Middle frontal gyrus (tissue), 1 donor: ENCODE measurements at regions not wholly inside any gene's neighbourhood (a gene's known extent, or its start where the extent isn't known, plus 50 kb on each side); places are given as distances from the start of the nearest gene placed in this dataset.

ENCODE experiments used
- DNase-seq: peaks from one replicate; pipeline ENCODE4 v3.0.0-alpha.2; 2015; ENCODE audit warnings: low spot score; ENCODE audit errors: extremely low spot score

DNA sequence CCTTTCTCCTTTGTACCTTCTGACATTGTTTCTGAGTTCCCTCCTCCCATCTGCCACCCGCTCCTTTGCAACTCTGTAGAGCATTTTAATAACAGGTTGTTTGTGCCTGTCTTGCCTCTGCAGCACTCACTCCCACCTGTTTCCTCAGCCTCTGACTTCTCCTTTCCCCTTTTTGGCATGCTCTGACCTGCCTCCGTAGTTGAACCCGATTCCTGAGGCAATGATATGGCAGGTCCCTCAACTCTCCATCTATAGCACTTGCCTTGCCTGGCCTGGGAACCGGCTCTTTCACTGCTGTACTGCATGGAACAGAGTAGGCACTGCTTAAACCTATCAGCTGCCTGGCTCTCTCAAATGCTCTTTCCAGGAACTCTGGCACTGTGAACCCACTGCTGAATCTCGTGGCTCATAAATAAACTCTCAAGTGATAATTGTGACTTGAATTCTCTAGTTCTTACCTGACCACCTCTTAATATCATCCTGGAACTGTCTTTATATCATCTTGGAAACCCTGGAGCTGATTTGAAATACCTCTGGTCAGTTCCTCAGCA lies 50.3 kb downstream of the UTRN start:
- DNase-seq: no peak

- no peak for DNase-seq
Measured at GRCh38 chr6:144335914-144336313, 50.8 kb downstream of the UTRN start.

- no peak for DNase-seq
Measured at GRCh38 chr6:144336900-144337299, 51.8 kb downstream of the UTRN start.

GRCh38 chr6:144338474-144338873 lies 53.3 kb downstream of the UTRN start:
- DNase-seq: no peak

DNA sequence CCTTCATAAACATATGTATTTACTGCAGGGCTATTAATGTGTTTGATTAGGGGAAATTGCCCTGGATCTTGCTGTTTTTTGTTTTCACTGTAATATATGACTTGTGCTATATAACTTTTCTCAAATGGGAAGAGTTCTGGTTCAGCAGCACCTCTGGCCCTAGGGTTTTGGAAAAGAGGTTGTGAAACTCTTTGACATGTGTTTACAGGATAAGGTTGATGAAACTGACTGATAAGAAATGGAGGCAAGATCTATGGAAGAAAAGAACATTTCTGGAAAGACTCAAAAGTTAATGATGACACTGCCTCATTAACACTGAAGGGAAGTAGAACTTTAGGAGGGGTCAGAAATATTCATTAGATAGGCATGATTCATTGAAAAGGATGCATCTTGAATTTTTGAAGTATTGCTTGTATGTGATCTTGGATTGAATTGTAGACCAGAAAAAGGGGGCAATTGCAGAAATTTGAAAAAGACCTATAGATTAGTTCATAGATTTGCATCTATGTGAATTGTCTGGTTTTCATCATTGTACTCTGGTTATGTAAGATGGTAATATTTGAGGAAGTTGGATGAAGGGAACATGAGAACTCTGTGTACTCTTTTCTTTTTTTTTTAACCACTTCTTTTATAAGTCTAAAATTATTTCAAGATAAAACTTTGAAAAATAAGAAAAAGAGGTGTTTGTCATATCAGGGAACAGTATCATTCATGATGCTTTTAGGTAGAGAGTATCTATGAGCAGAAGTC lies 54.0 kb downstream of the UTRN start:
- DNase-seq: no peak

- no peak for DNase-seq
Measured at GRCh38 chr6:144339859-144340452, 54.8 kb downstream of the UTRN start.

DNA sequence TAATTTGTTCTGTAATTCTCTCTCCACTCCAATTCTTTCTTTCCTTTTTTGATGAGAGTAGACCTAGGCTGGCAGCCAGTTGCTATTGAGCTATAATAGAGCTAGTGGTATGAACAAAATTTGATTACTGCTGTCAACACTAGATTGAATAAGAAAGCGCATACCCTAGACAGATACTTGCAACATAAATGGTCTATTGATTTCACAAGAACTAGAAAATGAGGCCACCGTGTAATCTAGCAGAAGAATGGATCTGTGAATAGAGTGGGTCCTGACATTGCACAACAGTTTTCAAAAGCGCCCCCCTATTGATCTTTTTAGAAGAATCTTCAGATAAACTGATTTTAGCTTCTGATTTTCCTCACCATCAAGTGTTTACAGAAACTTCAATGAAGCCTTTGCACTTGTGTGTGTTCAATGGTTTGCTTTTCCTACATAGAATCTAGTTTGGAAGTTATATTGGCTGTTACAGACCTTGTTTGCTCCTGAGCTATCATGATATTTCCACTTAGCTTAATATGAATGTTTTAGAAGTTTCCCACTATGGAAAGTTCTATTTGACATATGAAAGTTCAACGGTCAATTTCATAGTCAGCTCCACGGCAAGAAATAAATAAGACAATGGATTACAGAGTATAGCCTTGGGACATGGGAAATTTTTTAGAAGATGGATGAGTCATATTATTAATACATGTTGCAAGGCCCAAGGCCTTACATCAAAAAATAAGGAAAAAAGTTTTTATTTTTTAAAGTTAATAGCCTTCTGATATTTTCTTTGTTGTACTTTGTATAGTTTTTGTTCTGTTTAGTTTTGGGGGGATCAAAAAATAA lies 55.6 kb downstream of the UTRN start:
- DNase-seq: no peak

DNA sequence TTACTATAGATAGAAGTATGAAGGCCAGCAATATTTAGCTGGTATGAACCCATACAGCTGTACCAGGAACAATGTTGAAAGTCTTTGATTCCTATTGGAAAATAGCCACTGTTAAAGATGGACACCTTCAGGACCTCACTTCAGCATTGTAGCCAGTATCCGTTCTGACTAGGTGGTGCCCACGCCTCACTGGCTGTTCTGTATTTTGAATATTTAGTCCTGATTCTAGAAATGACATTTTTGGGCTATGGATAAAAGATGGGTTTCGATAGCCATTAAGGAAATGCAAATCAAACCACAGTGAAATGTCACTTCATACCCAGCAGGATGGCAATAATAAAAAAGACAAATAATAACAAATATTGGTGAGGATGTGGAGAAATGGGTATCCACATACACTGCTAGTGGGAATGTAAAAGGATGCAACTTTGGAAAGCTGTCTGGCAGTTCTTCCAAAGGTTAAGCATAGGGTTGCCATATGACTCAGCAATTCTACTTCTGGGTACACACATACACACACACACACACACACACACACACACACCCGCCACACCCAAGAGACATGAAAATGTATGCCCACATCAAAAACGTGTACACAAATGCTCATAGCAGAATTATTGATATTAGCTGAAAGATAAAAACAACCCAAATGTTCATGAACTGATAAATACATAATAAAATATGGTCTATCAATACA lies 56.8 kb downstream of the UTRN start:
- no peak for DNase-seq

DNA sequence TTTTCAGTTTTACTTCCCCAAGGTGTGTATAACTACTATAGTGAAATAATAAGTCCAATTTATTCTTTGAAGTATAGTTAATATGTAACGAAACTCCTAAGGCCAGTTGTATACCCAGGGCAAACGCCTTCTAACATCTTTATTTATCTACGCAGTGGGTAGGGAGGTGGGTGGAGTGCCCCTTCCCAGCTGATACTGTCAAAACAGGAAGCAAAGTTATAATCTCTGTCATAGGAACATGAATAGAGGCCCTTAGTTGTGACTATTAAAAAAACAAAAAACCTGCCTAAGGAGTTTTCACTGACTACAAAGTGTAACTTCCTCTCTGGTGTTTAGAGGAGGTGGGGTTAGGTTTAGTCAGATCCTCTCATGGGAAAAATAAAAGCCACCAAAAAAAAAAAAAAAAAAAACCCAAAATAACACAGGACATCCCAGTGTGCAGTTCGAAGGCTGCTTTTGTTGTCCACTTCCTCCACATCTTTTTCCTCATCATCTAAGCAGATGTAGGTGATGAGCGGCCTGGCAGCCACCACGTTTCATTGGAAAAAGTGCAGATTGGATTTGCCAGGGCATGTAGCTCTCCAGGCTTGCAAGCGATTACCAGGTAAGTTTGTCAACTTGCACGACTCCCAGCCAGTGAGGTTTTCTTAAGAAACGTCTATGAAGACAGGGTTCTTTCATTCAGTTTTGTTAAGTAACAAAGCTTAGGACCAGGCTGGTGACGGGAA lies 58.7 kb downstream of the UTRN start:
- DNase-seq: no peak

DNA sequence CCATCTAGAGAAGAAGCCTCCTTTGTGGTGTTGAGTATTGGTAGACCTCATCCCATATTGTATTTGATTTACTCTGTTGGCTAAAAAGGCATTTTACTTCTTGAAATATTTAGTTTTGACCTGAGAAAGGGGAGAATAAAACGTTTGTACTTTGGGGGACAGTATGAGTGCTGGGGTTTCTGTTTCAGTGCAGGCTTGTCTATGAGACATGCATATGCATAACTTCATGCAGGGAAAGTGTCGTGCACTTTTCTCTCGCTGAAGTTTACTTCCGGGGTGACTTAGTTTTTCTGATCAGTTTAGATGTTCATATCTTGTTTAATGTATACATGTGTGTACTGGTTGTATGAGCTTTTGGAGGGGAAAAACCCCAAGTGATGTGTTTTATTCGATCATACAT lies 59.5 kb downstream of the UTRN start:
- DNase-seq: no peak

DNA sequence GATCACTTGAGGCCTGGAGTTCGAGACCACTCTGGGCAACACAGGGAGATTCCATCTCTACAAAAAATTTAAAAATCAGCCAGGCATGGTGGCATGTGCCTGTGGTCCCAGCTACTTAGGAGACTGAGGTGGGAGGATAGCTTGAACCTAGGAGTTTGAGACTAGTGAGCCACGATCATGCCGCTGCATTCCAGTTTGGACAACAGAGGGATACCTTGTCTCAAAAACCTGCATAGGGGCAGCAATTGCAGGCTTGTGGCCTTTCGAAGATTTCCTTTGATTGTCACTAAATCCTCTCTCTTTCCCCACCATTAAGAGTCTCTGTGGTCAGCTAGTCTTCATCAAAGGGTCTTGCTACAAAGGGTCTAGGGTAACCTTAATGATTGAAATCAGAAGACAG lies 60.3 kb downstream of the UTRN start:
- no peak for DNase-seq

GRCh38 chr6:144346719-144347447 lies 61.7 kb downstream of the UTRN start:
- DNase-seq: no peak

- no peak for DNase-seq
Measured at GRCh38 chr6:144347448-144347759, 62.3 kb downstream of the UTRN start.

DNA sequence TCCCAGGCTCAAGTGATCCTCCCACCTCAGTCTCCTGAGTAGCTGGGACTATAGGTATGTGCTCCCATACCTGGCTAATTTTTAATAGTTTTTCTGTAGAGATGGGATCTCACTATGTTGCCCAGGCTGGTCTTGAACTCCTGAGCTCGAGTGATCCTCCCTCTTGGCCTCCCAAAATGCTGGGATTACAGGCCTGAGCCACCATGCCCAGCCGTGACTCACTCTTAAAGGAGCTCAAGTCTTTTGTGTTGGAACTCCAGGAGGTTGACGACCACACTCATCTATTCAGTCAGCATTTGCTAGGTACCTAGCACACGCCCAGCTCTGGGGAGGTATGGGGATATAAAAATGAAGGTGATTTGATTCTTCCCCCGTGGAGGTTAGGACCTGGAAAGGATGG lies 62.8 kb downstream of the UTRN start:
- no peak for DNase-seq

- no peak for DNase-seq
Measured at GRCh38 chr6:144349690-144350527, 64.8 kb downstream of the UTRN start.

- no peak for DNase-seq
Measured at GRCh38 chr6:144350528-144350880, 65.4 kb downstream of the UTRN start.

DNA sequence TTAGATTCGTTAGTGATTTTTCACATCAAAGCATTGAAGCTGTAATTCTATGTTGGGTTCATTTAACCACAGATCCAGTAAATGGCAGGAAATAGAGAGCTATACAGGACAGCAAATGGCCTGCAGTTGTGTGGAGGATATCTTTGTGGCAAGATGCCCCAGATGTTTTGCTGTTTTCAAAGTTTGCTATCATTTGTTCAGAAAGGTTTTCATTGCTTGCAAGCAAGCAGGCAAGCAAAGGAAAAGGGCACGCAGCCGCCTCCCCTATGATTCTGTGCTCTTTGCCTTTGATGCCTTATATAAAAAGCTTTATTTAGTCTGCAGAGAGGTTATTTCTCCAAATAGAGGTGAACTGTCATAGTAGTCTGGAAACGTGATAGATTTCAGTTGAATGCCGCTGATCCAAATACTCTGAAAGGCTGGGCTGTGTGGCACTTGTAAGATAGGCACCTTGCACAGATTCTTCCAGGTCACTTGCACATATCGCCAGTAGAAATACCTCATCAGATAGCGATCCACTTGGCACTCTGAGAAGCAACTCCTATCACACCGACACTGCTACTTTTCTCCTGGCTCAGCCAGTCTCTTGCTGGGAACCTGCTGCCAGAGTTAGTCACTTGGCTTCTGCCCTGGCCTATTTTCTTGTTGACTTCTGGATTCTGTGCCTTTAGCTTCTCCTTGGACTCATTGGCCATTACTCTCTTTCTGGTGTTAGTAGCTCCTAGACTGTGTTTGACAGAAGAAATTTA lies 66.4 kb downstream of the UTRN start:
- DNase-seq: no peak

DNA sequence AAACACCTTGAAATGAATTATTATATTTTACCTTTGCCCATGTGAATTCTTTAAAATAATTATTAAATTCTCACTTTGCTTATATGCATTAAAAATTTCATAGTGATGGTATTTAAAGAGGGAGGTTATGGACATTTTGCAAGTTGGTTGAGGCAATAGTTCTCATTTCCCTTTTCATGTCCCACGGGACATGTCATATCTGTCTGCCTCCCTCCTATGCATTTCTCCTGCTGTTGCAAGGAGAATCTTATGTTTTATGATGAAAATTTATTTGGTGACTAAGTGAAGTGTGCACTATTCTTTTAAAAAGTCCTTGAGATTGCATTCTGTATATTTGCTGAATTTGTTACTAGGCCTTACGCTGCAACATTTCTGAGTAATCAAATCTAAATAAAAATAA lies 67.2 kb downstream of the UTRN start:
- no peak for DNase-seq

- no peak for DNase-seq
Measured at GRCh38 chr6:144353871-144354314, 68.8 kb downstream of the UTRN start.
